Aorta (tissue), 5 donors: ENCODE measurements at regions not wholly inside any gene's neighbourhood (a gene's known extent, or its start where the extent isn't known, plus 50 kb on each side); places are given as distances from the start of the nearest gene placed in this dataset.

Experiments used
- ATAC-seq: fragments of 200-7000 bp; cut with Tn5 transposase; one replicate; pipeline ENCODE4 v1.9.1; 2022; ENCODE audit warnings: moderate library complexity; ENCODE audit not compliant: low FRiP score
- DNase-seq, 2 donors: peaks; one replicate each; pipeline ENCODE4 v3.0.0-alpha.2; 2020
- H3K27ac ChIP-seq, 2 donors: one replicate each; pipeline ENCODE4 v1.5.1; 2013; ENCODE audit warnings: low read length in 2 of 2, mild to moderate bottlenecking in 2 of 2, moderate library complexity in 2 of 2, control low read depth in 1 of 2, inconsistent platforms in 1 of 2, low read depth in 1 of 2
- H3K27me3 ChIP-seq, 2 donors: one replicate each; pipeline ENCODE4 v1.6.1; 2013; ENCODE audit warnings: control low read depth in 1 of 2, low read length in 1 of 2, mild to moderate bottlenecking in 1 of 2, moderate library complexity in 1 of 2; ENCODE audit not compliant: insufficient read depth in 2 of 2, control insufficient read depth in 1 of 2
- H3K36me3 ChIP-seq, 2 donors: one replicate each; pipeline ENCODE4 v1.6.1; 2013; ENCODE audit warnings: control low read depth in 1 of 2, low read length in 1 of 2, mild to moderate bottlenecking in 1 of 2; ENCODE audit not compliant: insufficient read depth in 2 of 2, control insufficient read depth in 1 of 2
- H3K4me1 ChIP-seq, 2 donors: one replicate each; pipeline ENCODE4 v1.6.1; 2013; ENCODE audit warnings: low read length in 2 of 2, control low read depth in 1 of 2, mild to moderate bottlenecking in 1 of 2, moderate library complexity in 1 of 2; ENCODE audit not compliant: insufficient read depth in 2 of 2, control insufficient read depth in 1 of 2
- H3K4me3 ChIP-seq, 2 donors: one replicate each; pipeline ENCODE4 v1.5.1; 2013; ENCODE audit warnings: low read length in 2 of 2, control low read depth in 1 of 2, mild to moderate bottlenecking in 1 of 2
- H3K9me3 ChIP-seq: one replicate; pipeline ENCODE4 v1.6.1; 2013; ENCODE audit warnings: mild to moderate bottlenecking, low read length; ENCODE audit not compliant: control insufficient read depth
- WGBS, 2 donors: extraction: QIAGEN DNeasy Blood & Tissue Kit; methylation state at CpG; one replicate each; pipeline ENCODE4 v1.1.7; 2013; 5-methylcytosine and 5-hydroxymethylcytosine counted together
- intact Hi-C, 2 donors: fragments of 100-400 bp; cut with DNase I; formaldehyde crosslinking; loops; one replicate each; pipeline versions ENCODE4 v1.14.2 to v1.15.0; 2022
- donor health status: healthy with polysubstance abuse.
- donor health status: Bipolar disorder and iron deficiency.
- donor health status: DM: no; HTN: no; CAD: no.
- donor health status: DM: no; HTN: no; CAD: no.
- donor health status: DM: yes; HTN: yes; CAD: no.

DNA sequence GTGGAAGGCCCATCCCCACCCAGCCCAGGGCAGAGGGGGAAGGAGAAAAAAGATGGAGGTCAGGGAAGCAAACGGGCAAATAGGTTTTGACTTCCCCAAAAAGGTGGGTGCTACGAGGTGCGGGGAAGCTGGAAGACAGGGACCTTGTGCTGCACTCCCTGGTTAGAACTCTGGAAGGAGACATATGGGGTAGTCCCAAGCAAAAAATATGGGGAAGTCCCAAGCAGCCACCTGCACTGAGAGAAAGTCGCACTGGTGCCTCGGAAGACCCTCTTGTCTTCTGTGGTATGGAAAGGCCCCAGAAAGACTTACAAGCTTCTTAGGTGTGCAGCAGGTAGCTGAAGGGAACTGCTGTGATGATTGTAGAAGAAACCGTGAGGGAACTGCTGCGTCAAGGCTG, 93.8 kb upstream of the CEP85L start:
- H3K4me3 ChIP-seq, result no peak overlapping the region
- no peak for ATAC-seq
- 98% methylated on average over 7 of the region's 7 CpGs for WGBS, 2 donors

DNA sequence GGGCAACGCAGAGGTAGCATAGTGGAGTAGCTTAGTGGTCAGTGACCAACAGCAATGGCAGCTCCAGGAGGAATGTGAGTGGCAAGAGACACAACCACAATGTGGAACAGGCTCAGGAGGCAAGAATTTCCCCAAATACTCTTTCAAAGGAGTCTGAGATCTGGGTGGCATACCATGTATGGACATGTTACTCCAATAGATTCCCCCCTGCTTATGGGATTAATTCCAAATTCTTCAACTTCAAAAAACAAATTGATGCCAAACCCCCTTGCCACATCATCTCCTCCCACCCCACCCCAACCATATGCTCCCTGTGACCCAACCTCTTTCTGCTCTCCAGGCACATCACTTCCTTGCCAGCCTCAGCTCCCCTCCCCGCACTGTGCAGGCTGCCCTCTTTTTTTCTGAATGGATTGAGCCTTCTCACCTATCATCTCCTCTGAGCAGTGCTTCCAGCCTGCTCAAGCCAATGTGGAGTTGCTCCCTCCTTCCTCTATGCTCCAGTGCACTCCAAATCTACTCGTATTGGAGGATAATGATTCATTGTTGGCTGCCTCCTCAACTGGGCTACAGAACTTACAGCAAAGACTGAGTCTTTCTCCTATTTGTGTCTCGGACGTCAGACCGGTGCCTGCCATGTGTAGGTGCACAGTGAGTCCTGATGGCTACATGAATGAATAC, 93.0 kb upstream of the CEP85L start:
- WGBS, 2 donors, result 77 to 86% methylated on average over 6 of the region's 6 CpGs
- Histone ChIP-seq H3K4me3 (no peak overlapping the region), H3K27me3 (no peaks in the 10 kb centered on the region), H3K4me1 (no peaks in the 10 kb centered on the region), H3K9me3 (no peaks in the 10 kb centered on the region), H3K36me3 (no peaks in the 10 kb centered on the region), H3K27ac (no peak overlapping the region)
- DNase-seq, result no peak
- intact Hi-C loops, result no loop called here
- no peak for ATAC-seq

More for the DNA sequence above, 93.8 kb upstream of the CEP85L start:
- Histone ChIP-seq H3K4me1 (no peaks in the 10 kb centered on the region), H3K27me3 (no peaks in the 10 kb centered on the region), H3K36me3 (no peaks in the 10 kb centered on the region), H3K27ac (no peak overlapping the region), H3K9me3 (no peaks in the 10 kb centered on the region)
- intact Hi-C loops, result no loop called here
- no peak for DNase-seq

DNA sequence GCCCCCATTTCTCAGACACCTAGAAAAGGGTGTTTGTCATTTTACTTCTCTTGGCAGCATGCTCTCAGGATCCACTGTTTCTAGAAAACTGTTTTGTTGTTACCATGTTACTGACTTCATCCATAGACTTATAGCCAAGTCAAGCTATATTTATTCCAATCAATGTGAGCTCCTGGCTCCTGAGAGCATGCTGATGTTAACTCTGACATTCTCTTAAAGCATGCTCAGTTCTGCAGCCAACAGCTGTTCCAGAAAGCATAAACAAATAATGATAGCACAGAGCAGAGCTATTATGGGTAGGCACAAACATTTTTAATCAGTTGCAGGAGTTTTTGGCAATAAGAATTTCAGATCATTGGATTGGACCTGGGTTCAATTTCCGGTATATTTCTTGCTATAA, 92.4 kb upstream of the CEP85L start:
- no peak for ATAC-seq
- WGBS, 2 donors, result 40 to 57% methylated on average over 1 of the region's 1 CpG
- no peaks in the 10 kb centered on the region for H3K27me3 ChIP-seq
- no peaks in the 10 kb centered on the region for H3K9me3 ChIP-seq
- no peak overlapping the region for H3K27ac ChIP-seq
- DNase-seq, result no peak
- no peaks in the 10 kb centered on the region for H3K4me1 ChIP-seq
- intact Hi-C loops, result no loop called here
- no peaks in the 10 kb centered on the region for H3K36me3 ChIP-seq
- no peak overlapping the region for H3K4me3 ChIP-seq

DNA sequence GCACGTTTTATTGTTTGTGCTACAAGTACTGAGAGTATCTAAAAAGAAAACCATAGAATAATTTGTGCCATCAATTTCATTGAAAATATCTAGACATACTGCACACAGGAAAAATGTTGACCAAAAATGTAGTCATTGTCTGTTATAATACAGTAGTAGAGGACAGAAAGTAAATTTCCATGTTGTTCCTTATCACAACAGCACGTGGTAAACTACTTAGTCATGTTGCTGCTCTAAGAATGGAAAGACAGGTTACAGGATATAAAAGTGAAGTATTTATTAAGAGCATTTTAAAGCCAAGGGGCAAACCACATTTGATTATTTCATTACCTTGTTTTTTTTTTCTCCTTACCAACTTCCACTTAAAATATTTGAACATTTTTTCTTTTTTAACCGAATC, 89.0 kb upstream of the CEP85L start:
- H3K27me3 ChIP-seq, result no peaks in the 10 kb centered on the region
- H3K9me3 ChIP-seq, result no peaks in the 10 kb centered on the region
- no peak for DNase-seq
- WGBS, 2 donors, result 46 to 48% methylated on average over 3 of the region's 3 CpGs
- intact Hi-C loops, result no loop called here
- H3K36me3 ChIP-seq, result no peaks in the 10 kb centered on the region
- ATAC-seq, result no peak
- no peaks in the 10 kb centered on the region for H3K4me1 ChIP-seq
- no peak overlapping the region for H3K27ac ChIP-seq
- H3K4me3 ChIP-seq, result no peak overlapping the region

DNA sequence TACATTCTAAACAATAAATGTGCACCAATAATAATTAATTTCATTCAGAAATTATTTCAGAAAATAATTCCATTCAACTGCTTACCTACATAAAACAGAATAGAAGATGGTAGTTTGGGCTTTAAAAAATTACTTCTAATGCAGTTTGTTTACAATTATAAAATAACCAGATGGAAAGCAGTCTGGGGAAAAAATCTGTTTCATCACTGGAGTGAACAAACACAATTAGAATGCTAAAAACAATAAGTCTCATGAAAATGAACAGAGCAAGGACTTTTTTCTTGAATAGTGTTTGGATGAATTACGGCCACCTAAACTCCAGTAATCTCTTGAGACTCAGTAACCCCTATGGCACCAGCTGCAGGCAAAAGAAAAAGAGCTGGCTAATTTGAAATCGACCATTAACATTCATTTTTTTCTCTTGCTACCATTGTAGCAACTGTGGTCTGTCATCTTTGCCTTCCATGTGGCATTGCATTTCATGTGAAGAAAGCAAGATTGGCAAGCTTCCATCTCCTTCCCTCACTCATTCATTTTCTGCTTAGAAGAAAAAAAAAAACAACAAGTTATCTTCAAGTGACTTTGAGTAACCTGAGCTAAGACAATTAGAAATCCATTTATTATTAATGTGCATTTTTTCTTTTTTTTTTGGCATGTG, 88.4 kb upstream of the CEP85L start:
- Histone ChIP-seq H3K9me3 (no peaks in the 10 kb centered on the region), H3K4me3 (no peak overlapping the region), H3K36me3 (no peaks in the 10 kb centered on the region), H3K4me1 (no peaks in the 10 kb centered on the region), H3K27me3 (no peaks in the 10 kb centered on the region), H3K27ac (no peak overlapping the region)
- 62 to 63% methylated on average over 2 of the region's 2 CpGs for WGBS, 2 donors
- DNase-seq (no peak), ATAC-seq (no peak)
- intact Hi-C loops, result no loop called here

DNA sequence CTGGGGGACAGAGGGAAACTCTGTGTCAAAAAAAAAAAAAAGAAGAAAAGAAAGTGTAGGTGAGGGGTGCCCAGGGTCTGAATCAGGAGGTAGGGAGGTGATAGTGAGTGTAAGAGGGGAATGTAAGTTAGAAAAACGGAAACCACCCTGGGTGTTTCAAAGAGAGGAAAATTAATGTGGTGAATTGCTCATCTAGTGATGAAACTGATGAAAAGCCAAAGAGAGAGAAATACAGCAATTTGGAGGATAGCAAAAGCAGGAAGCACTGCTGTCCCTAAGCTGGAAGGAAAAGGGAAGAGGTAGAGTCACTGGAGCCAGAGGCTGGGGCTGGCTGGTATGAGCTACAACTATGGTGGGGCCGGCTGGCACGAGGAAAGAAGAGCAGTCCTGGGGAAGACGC, 85.0 kb upstream of the CEP85L start:
- DNase-seq (no peak), ATAC-seq (no peak)
- Histone ChIP-seq H3K36me3 (no peaks in the 10 kb centered on the region), H3K4me3 (no peak overlapping the region), H3K9me3 (no peaks in the 10 kb centered on the region), H3K27ac (no peak overlapping the region), H3K27me3 (no peaks in the 10 kb centered on the region), H3K4me1 (no peaks in the 10 kb centered on the region)
- intact Hi-C loops, result no loop called here
- WGBS, 2 donors, result 88 to 92% methylated on average over 4 of the region's 4 CpGs

DNA sequence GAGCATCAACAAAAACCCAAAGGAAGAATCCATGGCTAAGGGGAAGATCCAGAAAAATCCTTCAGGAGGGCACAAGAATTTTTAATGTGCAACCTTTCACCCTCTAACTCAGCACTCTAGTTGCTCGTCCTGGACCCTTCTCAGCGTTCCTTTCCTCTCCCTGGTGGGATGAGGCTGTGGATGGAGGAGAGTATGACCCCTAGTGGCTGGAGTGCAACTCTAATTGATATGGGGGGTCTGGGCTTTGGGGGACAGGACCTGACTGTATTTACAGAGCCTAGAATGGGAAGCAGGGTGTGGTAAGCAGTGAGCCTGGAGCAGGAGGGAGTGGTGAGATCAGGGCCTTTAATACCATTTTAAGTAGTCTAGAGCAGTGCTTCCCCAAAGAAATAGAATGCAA, 83.9 kb upstream of the CEP85L start:
- ATAC-seq (no peak), DNase-seq (no peak)
- 23 to 35% methylated on average over 2 of the region's 2 CpGs for WGBS, 2 donors
- Histone ChIP-seq H3K4me1 (no peaks in the 10 kb centered on the region), H3K36me3 (no peaks in the 10 kb centered on the region), H3K27ac (no peak overlapping the region), H3K9me3 (no peaks in the 10 kb centered on the region), H3K27me3 (no peaks in the 10 kb centered on the region), H3K4me3 (no peak overlapping the region)
- intact Hi-C loops, result no loop called here

DNA sequence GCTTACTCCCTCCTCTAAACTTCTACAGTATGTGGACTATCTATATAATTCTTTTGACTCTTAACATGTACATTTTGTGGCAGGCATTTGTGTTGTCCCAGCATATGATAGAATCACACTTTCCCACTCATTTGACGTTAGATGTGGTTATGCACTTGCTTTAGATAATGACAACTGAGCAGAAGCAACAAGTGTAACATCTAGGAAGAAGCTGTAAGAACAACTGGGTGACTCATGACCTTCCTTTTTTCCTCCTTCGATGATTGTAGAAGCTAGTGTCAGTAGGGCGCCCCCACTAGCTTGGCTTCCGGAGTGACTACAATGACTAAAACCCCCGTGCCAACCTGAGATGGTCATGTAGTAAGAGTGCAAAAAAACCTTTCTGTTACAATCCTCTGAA, 74.6 kb upstream of the CEP85L start:
- no peaks in the 10 kb centered on the region for H3K36me3 ChIP-seq
- H3K9me3 ChIP-seq, result no peaks in the 10 kb centered on the region
- no peak for DNase-seq
- H3K4me1 ChIP-seq, result no peaks in the 10 kb centered on the region
- no peak overlapping the region for H3K27ac ChIP-seq
- no peak overlapping the region for H3K4me3 ChIP-seq
- intact Hi-C loops, result no loop called here
- H3K27me3 ChIP-seq, result no peaks in the 10 kb centered on the region
- WGBS, 2 donors, result 86 to 89% methylated on average over 5 of the region's 5 CpGs
- no peak for ATAC-seq

DNA sequence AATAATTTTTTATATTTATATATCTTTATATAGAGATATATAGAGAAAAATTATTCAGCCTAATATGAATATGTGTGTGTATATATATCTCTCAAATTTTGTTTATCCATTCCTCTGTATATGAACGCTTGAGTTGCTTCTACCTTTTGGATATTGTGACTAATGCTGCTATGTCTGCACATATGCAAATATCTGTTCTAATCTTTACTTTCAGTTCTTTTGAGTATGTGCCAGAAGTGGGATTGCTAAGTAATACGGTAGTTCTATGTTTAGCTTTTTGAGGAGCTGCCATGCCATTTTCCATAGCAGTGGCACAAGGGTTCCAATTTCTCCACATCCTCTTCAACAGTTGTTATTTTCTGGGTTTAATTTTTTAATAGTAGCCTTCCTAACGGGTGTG, 72.8 kb upstream of the CEP85L start:
- no peak for ATAC-seq
- DNase-seq, result no peak

More for the DNA sequence above, 72.8 kb upstream of the CEP85L start:
- WGBS, 2 donors, result 55 to 57% methylated on average over 3 of the region's 3 CpGs
- Histone ChIP-seq H3K4me1 (no peaks in the 10 kb centered on the region), H3K36me3 (no peaks in the 10 kb centered on the region), H3K27ac (no peak overlapping the region), H3K9me3 (no peaks in the 10 kb centered on the region), H3K4me3 (no peak overlapping the region), H3K27me3 (no peaks in the 10 kb centered on the region)
- intact Hi-C loops, result no loop called here
